GM18873 (cell line): ENCODE measurements at regions not wholly inside any gene's neighbourhood (a gene's known extent, or its start where the extent isn't known, plus 50 kb on each side); places are given as distances from the start of the nearest gene placed in this dataset.
A peak's percentile ranks its signal among the peaks of the same experiment; 100 is the strongest.
"Not testable (repeated sequence)": the region's sequence is repeated elsewhere in the genome, so short reads cannot be mapped to it uniquely, and the experiment has no call there.

Source experiments
- ATAC-seq: cut with Tn5 transposase; IDR thresholded peaks from one replicate; pipeline ENCODE4 v1.9.1; 2021; ENCODE audit warnings: mild to moderate bottlenecking, moderate library complexity, moderate number of reproducible peaks; ENCODE audit not compliant: unreplicated experiment, low FRiP score

DNA sequence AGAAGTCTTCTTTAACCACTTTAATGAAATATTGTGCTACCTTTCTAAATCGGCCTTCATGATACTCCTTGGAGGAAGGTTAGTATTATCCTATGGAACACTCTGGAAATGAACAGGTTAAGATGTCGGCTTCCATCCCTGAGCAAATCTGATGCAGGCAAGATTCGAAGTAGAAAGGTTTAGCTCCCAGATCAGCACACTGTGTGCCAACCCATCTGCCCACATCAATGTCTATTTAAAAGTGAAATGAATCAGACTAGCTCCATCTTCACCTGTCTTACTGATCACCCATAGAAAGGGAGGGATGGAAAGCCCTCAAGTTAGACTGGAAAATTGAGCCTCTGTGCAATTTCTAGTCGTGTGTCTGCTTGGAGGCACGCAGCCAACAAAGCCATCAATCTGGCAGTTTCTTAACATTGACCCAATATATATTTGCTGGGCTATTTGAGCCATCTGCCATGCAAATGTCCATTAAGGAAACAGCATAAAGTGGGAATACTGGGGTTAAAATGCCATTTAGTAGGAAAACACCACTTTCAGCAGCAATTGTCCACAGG lies 506.1 kb downstream of the RMST start:
- no peak for ATAC-seq

GRCh38 chr12:97977870-97978405 lies 515.3 kb downstream of the RMST start:
- no peak for ATAC-seq

DNA sequence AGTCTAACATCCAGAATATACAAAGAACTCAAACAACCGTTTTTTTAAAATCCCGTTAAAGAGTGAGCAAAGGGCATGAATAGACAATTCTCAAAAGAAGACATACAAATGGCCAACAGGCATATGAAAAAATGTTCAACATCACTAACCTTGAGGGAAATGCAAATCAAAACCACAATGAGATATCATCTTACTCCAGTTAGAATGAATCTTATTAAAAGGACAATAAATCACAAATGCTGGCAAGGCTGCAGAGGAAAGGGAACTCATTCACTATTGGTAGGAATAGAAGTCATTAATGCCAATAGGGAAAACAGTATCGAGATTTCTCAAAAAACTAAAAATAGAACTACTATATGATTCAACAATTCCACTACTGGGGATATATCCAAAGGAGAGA lies 520.1 kb downstream of the RMST start:
- no peak for ATAC-seq

GRCh38 chr12:97983796-97984195 lies 521.2 kb downstream of the RMST start:
- ATAC-seq: no peak

GRCh38 chr12:97984436-97984835 lies 521.8 kb downstream of the RMST start:
- no peak for ATAC-seq

- no peak for ATAC-seq
Measured at GRCh38 chr12:97984974-97985580, 522.5 kb downstream of the RMST start.

- ATAC-seq: no peak
Measured at GRCh38 chr12:97985834-97986233, 523.2 kb downstream of the RMST start.

- ATAC-seq: not testable (repeated sequence)
Measured at GRCh38 chr12:97988588-97988987, 526.0 kb downstream of the RMST start.

DNA sequence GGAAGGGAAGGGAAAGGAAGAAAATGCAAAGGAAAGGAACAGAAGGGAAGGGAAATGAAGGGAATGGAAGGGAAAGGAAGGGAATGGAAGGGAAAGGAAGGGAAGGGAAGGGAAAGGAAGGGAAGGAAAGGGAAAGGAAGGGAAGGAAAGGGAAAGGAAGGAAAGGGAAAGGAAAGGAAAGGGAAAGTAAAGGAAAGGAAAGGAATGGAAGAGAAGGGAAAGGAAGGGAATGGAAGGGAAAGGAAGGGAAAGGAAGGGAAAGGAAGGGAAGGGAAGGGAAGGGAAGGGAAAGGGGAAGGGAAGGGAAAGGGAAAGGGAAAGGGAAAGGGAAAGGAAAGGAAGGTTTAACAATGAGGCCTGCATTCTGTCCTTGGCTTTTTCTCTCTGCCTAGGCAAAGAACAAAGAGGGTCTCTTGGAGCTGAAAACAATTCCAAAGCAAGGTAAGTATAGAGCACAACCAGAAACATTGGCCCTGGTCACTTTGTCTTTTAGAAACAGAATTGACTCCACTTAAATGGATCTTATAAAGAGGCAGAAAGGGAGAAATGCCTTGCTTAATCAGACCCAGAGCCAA lies 525.9 kb upstream of the TMPO start:
- ATAC-seq: no peak

GRCh38 chr12:97994746-97995484 lies 520.5 kb upstream of the TMPO start:
- no peak for ATAC-seq

GRCh38 chr12:97995559-97995958 lies 519.8 kb upstream of the TMPO start:
- ATAC-seq: no peak

- no peak for ATAC-seq
Measured at GRCh38 chr12:98001430-98001829, 514.0 kb upstream of the TMPO start.

DNA sequence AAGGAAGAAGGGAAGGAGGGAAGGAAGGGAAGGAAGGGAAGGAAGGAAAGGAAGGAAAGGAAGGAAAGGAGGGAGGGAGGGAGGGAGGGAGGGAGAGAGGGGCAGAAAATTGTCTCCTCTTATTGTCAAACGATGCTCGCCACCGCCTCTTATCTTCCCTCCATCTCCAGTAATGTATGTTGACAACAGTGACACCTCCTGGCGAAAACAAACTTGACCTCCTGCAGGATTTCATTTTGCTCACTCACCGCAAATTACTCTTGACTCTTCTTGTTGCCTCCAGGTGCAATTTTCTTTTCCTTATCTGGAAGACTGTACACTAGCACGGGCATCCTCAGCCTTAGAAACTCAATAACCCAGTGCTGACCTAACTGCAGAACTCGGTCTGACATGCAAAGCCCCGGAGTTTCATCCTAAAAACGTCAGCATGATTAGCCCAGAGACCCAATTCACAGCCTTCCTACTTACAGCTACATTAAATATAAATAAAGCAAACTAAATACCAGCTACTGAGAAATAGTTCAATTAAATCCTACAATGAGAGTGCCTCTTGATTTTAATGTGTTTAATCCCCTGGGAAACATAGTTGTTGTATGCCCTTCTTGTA lies 512.4 kb upstream of the TMPO start:
- peak; percentile 56 for ATAC-seq

GRCh38 chr12:98007963-98008362 lies 507.4 kb upstream of the TMPO start:
- ATAC-seq: no peak

- ATAC-seq: no peak
Measured at GRCh38 chr12:98013560-98013959, 501.8 kb upstream of the TMPO start.

DNA sequence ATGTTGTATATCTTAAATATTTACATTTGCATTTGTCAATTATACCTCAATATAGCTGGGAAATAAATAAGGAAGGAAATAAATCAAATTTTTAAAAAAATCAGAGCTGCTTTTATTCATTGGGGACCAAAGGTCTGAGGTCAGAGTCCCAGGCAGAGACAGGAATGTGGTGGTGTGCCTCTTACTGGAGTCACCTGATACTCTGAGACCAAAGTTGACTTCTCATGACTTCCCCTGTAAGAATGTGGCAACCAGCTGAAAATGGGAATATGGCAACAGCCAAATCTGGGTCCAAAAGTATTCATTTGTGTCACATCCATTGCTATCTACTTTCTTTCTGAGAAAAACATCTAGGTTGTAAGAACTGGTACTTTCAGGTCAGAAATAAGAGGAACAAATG lies 496.6 kb upstream of the TMPO start:
- ATAC-seq: no peak

DNA sequence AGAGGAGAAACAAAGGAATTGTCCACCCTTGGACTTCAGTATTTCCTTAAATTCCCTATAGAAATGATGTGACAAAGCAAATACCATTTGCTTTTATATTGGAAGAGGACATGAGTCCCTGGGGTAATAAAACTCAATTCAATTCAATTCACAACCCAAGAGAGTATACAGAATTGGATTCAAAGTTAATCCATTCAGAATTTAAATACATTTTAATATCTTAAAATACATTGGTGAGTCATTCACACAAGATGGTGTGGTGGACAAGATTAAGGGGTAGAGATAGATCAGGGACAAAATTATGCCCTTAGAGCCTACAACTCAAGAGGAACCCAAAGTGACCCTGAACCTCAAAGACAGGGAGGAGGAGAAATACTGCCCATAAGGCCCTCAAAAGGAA lies 495.0 kb upstream of the TMPO start:
- no peak for ATAC-seq

- no peak for ATAC-seq
Measured at GRCh38 chr12:98022961-98023360, 492.4 kb upstream of the TMPO start.

- ATAC-seq: no peak
Measured at GRCh38 chr12:98037401-98038140, 477.8 kb upstream of the TMPO start.

- no peak for ATAC-seq
Measured at GRCh38 chr12:98042668-98043067, 472.7 kb upstream of the TMPO start.
